GM18520 (cell line): ENCODE measurements at regions not wholly inside any gene's neighbourhood (a gene's known extent, or its start where the extent isn't known, plus 50 kb on each side); places are given as distances from the start of the nearest gene placed in this dataset.

ENCODE experiments used
- ATAC-seq: cut with Tn5 transposase; IDR thresholded peaks from one replicate; pipeline ENCODE4 v1.9.1; 2021; ENCODE audit not compliant: unreplicated experiment

DNA sequence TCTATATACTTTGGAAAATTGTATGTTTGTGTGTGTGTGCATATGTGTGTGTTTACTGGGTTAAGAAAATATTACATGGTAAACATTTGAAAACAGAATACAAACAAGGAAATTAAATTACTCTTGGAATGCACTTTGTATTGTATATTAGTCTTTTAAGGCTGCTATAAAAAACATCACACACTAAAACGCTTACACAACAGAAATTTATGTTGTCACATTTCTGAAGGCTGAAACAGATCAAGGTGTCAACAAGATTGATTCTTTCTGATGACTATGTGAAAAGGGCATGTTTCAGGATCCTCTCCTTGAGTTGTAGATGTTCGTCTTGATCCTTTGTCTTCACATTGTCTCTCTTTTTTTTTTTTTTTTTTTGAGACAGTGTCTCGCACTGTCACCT is 149.1 kb upstream of the CNTN5 start:
- ATAC-seq = no peak

DNA sequence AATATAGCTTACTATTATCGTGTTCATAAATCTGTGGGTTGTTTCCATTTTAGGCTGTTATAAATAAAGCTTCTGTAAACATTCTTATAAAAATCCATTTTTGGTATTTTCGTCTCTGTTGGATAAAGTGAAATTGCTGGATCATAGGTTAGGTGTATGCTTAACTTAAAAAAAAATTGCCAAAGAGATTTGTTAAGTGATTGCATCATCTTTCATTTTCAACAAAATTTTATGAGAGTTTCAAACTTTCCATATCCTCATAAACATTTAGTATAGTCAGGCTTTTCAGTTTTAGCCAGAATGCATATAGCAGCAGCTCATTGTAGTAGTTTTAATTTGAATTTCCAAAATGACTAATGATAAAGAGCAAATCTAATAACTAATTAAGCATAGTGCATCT is 146.7 kb upstream of the CNTN5 start:
- ATAC-seq = no peak

DNA sequence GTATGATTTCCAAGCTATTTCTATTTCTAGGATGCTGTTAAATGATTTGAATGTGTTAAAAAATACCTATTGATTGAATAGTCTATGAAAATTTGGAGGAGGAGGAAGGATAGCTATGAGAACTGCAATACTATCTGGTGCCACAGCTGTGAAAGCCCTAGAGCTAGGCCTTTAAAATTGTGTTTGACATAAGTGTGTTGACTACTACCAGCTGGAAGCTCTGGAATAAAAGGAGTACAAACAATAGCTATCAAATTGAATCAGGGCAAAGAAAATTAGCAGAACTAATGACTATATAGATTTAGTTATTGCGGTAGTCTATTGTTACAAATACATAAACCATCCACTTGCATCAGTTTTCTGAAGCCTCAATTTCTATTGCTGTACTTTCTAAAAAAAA is 124.8 kb upstream of the CNTN5 start:
- ATAC-seq = no peak

DNA sequence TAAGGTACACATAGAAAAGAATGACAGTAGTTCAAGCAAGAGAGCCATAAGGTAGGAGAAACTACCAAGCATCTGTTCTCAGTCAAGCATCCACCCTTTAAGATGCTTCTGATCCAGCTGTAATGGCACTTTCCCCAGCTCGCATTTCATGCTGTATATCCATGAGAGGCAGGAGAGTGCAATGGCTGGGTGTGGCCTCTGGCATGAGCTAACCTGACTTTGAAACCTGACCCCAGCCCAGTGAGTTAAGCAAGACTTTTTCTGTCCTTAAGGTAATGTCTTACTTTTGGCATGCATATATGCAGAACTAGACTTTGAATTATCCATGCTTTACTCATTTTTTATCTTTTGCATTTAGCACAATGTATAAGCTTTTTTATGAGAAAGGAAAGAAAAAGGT is 79.8 kb upstream of the CNTN5 start:
- ATAC-seq = no peak

DNA sequence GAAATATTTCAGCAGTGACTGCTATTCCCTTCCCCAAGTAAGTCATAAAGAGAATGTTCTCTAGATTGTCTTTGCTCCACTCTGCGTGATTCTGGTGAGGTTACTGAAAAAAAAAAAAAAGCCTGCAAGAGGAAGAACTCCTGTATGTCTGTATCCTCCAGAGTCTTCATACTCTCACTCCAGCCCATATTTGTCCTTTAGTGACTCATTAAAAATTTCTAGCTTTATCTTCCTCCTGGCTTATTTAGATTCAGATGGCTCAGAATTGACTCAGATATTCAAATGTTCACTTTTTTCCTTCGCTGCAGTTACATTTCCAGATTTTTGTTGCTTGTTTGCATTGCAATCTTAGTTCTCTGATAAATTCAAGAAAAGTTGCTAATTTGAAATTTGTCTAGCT is 76.3 kb upstream of the CNTN5 start:
- ATAC-seq = no peak

DNA sequence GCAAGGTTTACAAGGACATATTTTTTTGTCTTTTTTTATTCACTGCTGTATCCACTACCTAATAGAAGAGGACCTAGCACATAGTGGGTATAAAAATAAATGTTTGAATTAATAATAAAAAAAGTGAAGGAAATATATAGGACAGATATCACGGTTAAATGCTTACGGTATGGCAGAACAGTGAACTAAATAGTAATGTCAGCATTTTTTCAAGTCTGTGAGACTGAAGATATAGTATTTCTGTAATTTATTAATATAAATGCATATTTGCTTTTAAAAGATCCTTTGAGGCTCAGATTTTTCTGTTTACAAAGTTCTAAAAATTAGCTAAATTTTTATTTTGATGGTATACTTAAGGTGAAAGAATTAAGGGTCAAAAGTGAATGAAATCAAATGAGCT is 68.6 kb upstream of the CNTN5 start:
- ATAC-seq = no peak

DNA sequence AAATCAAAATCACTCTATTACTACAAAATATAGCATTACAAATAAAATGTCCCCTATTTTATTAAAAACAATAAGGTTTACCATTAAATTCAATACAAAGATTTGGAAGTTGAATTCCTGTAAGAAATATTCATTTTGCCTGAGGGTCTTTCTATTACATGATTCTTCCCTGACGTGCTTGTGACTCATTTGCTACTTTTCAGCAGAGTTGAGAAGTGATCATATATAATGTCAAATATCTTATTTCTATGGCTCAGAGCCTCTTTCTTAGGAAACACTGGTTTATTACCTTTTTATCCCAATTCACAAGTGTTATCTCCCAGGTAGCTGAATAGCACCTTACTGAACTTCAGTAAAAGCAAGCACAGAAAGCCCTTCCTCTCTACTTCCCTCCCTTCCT is 65.2 kb upstream of the CNTN5 start:
- ATAC-seq = no peak

DNA sequence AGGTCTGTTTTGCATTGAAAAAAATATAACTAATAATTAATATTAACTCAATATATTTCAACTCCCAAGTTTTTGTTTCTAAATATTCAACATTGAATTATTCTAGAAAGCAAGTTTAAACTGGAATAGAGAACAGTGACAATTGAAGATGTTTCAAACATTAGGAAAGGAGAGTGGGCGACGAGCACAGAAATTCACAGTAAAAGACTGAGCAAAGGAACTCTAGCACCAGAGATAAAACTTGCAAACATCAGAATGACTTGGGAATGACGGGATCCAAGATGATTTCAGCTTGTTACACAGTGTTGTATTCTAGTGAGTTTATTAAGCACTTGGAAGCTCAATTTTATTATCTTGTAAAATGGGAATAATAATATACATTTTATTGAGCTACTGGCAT is 56.6 kb upstream of the CNTN5 start:
- no peak for ATAC-seq

DNA sequence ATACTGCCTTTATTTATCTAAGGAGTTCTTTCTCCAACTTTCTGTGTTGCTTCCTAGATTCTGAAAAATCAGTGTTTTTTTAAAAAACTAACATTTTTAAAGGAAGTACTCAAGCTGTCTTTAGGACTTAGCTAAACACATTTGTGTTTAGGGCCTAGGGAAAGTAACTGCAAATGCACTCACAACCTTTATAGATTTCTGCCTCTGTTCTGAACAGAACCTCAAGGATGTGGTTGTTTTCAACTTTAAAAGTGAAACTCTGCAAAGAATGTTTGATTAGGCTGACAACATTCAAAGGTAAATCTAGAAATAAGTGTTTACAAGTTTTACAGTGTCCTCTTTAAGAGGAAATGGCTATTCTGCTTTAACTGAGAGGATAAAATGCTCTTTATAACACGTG is 55.4 kb upstream of the CNTN5 start:
- no peak for ATAC-seq

DNA sequence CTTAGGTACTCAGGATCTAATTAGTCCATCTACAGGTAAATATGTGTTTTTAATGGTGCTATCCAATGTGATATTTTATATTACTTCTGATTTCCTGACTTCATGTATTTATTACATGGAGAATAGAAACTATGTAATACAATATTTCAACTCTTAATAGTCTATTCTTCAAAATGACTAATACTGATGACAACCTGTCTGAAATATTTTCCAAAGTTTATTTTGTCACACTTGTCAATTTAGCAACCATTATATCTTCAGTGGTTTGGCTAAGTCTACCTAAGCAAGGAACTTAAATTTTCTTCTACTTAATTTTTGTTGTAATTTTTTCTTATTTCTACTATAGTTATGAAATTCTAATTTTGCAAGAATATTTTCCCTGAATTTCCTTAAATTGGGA is 55.0 kb upstream of the CNTN5 start:
- ATAC-seq = no peak

DNA sequence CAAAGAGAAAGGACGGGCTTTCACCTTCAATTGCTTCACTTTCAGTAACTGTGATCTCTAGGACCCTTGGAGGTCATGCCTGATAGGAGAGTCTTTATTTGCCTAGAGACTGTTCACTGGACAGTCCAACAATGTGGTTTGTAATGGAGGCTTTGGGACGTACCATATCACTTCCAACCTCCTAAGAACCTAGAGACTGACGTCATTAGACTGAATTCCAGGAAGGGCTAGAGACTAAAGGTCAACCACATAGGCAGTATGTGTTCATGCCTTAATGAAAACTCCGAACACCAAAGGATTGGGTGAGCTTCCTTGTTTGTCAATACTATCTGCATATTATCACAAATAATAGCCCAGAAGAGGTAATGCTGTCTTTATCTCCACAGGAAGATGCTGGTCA is 53.7 kb upstream of the CNTN5 start:
- ATAC-seq = no peak
